GM21515 (cell line): ENCODE measurements at regions not wholly inside any gene's neighbourhood (a gene's known extent, or its start where the extent isn't known, plus 50 kb on each side); places are given as distances from the start of the nearest gene placed in this dataset.

Experiments used
- ATAC-seq: cut with Tn5 transposase; IDR thresholded peaks from one replicate; pipeline ENCODE4 v1.9.1; 2021; ENCODE audit not compliant: unreplicated experiment

- no peak for ATAC-seq
These were observed 116.2 kb downstream of the NSUN3 start for GRCh38 chr3:94179059-94179458.

- no peak for ATAC-seq
These were observed 120.7 kb downstream of the NSUN3 start for GRCh38 chr3:94183551-94183950.

- ATAC-seq, result no peak
These were observed 121.9 kb downstream of the NSUN3 start for GRCh38 chr3:94184781-94185180.

- no peak for ATAC-seq
These were observed 122.9 kb downstream of the NSUN3 start for GRCh38 chr3:94185753-94186152.

- no peak for ATAC-seq
These were observed 124.8 kb downstream of the NSUN3 start for GRCh38 chr3:94187697-94188096.

GRCh38 chr3:94195381-94195780, 132.5 kb downstream of the NSUN3 start:
- no peak for ATAC-seq

GRCh38 chr3:94206291-94206690, 143.4 kb downstream of the NSUN3 start:
- no peak for ATAC-seq

GRCh38 chr3:94210256-94210655, 147.4 kb downstream of the NSUN3 start:
- no peak for ATAC-seq

- no peak for ATAC-seq
These were observed 154.5 kb downstream of the NSUN3 start for GRCh38 chr3:94217406-94217805.

- no peak for ATAC-seq
These were observed 157.6 kb downstream of the NSUN3 start for GRCh38 chr3:94220426-94220825.

- no peak for ATAC-seq
These were observed 159.0 kb downstream of the NSUN3 start for GRCh38 chr3:94221829-94222228.

GRCh38 chr3:94225148-94225865, 162.4 kb downstream of the NSUN3 start:
- no peak for ATAC-seq

- no peak for ATAC-seq
These were observed 163.2 kb downstream of the NSUN3 start for GRCh38 chr3:94226078-94226477.

GRCh38 chr3:94232921-94233320, 170.1 kb downstream of the NSUN3 start:
- no peak for ATAC-seq

- ATAC-seq, result no peak
These were observed 171.4 kb downstream of the NSUN3 start for GRCh38 chr3:94234177-94234788.

- ATAC-seq, result no peak
These were observed 179.1 kb downstream of the NSUN3 start for GRCh38 chr3:94241986-94242385.

GRCh38 chr3:94246171-94246570, 183.3 kb downstream of the NSUN3 start:
- ATAC-seq, result no peak

- no peak for ATAC-seq
These were observed 185.2 kb downstream of the NSUN3 start for GRCh38 chr3:94248042-94248441.

- peak; percentile 91 for ATAC-seq
These were observed 186.7 kb downstream of the NSUN3 start for GRCh38 chr3:94249491-94250079.

GRCh38 chr3:94251566-94251965, 188.7 kb downstream of the NSUN3 start:
- ATAC-seq, result no peak

GRCh38 chr3:94252316-94252715, 189.5 kb downstream of the NSUN3 start:
- no peak for ATAC-seq
